K562 (cell line): ENCODE measurements at regions not wholly inside any gene's neighbourhood (a gene's known extent, or its start where the extent isn't known, plus 50 kb on each side); places are given as distances from the start of the nearest gene placed in this dataset.
"Not testable (repeated sequence)": the region's sequence is repeated elsewhere in the genome, so short reads cannot be mapped to it uniquely, and the experiment has no call there.

Experiments used
- NFIX ChIP-seq: fragments of 250-450 bp; sonication (Bioruptor Pico); IDR thresholded peaks from 2 replicates; pipeline ENCODE4 v1.4.0; 2020; ENCODE audit warnings: low read depth, mild to moderate bottlenecking, moderate library complexity
- PPARD ChIP-seq: fragments of 250-450 bp; sonication (Bioruptor Pico); IDR thresholded peaks from 2 replicates; pipeline ENCODE4 v1.8.0; 2022; ENCODE audit warnings: inconsistent platforms, mild to moderate bottlenecking, moderate library complexity
- SMARCC2 ChIP-seq: fragments of 450-650 bp; IDR thresholded peaks from 2 replicates; pipeline ENCODE4 v1.6.1; 2017; ENCODE audit warnings: antibody characterized with exemption, moderate library complexity, mild to moderate bottlenecking, low read depth
- USF1 ChIP-seq: sonication (generic); formaldehyde crosslinking; IDR thresholded peaks from 2 replicates; pipeline ENCODE4 v1.9.0; 2022; ENCODE audit warnings: mild to moderate bottlenecking, missing genetic modification reagents
- YBX1 ChIP-seq: fragments of 450-650 bp; IDR thresholded peaks from 2 replicates; pipeline ENCODE4 v1.7.1; 2016; ENCODE audit warnings: mild to moderate bottlenecking

GRCh38 chr14:55919800-55920199 is 198.4 kb upstream of the PELI2 start:
- not testable (repeated sequence) for TF ChIP-seq USF1 (CRISPR knock-in tag); NFIX (CRISPR knock-in tag); YBX1; SMARCC2; PPARD (CRISPR knock-in tag)
